NCI-H748 treated with DMSO at 0.1 percent for 48 hours (cell line): ENCODE measurements at regions not wholly inside any gene's neighbourhood (a gene's known extent, or its start where the extent isn't known, plus 50 kb on each side); places are given as distances from the start of the nearest gene placed in this dataset.

Experiments
- DNase-seq: peaks from one replicate; lab custom pipeline; 2025; lab: John Stamatoyannopoulos, UW

- peak; percentile 38 for DNase-seq
Observed at GRCh38 chr4:31370866-31371465, 650.8 kb downstream of the PCDH7 start.

- DNase-seq = no peak
Observed at GRCh38 chr4:31374256-31374960, 654.2 kb downstream of the PCDH7 start.

- DNase-seq = no peak
Observed at GRCh38 chr4:31375936-31376335, 655.8 kb downstream of the PCDH7 start.

GRCh38 chr4:31379364-31379763, 659.2 kb downstream of the PCDH7 start:
- DNase-seq = no peak

GRCh38 chr4:31383767-31384166, 663.6 kb downstream of the PCDH7 start:
- no peak for DNase-seq

- no peak for DNase-seq
Observed at GRCh38 chr4:31390849-31391248, 670.7 kb downstream of the PCDH7 start.

GRCh38 chr4:31391976-31392375, 671.8 kb downstream of the PCDH7 start:
- no peak for DNase-seq

GRCh38 chr4:31392923-31393322, 672.8 kb downstream of the PCDH7 start:
- DNase-seq = no peak

- no peak for DNase-seq
Observed at GRCh38 chr4:31408121-31408520, 688.0 kb downstream of the PCDH7 start.

- peak; percentile 27 for DNase-seq
Observed at GRCh38 chr4:31411565-31411964, 691.4 kb downstream of the PCDH7 start.

GRCh38 chr4:31415629-31416028, 695.5 kb downstream of the PCDH7 start:
- DNase-seq = no peak

- no peak for DNase-seq
Observed at GRCh38 chr4:31416498-31416897, 696.3 kb downstream of the PCDH7 start.

GRCh38 chr4:31417040-31417439, 696.9 kb downstream of the PCDH7 start:
- no peak for DNase-seq

GRCh38 chr4:31422006-31422405, 701.8 kb downstream of the PCDH7 start:
- no peak for DNase-seq

- no peak for DNase-seq
Observed at GRCh38 chr4:31427691-31428090, 707.5 kb downstream of the PCDH7 start.

GRCh38 chr4:31442236-31442635, 722.1 kb downstream of the PCDH7 start:
- DNase-seq = no peak

GRCh38 chr4:31445526-31445925, 725.4 kb downstream of the PCDH7 start:
- DNase-seq = no peak

GRCh38 chr4:31455612-31456011, 735.4 kb downstream of the PCDH7 start:
- no peak for DNase-seq

GRCh38 chr4:31458813-31459212, 738.6 kb downstream of the PCDH7 start:
- DNase-seq = no peak

GRCh38 chr4:31461421-31461820, 741.3 kb downstream of the PCDH7 start:
- DNase-seq = no peak

- DNase-seq = no peak
Observed at GRCh38 chr4:31467781-31468180, 747.6 kb downstream of the PCDH7 start.

- no peak for DNase-seq
Observed at GRCh38 chr4:31474221-31474620, 754.1 kb downstream of the PCDH7 start.

- DNase-seq = no peak
Observed at GRCh38 chr4:31482691-31483090, 762.5 kb downstream of the PCDH7 start.

- peak; percentile 65 for DNase-seq
Observed at GRCh38 chr4:31499216-31499615, 779.0 kb downstream of the PCDH7 start.
